ENCODE measurements at regions not wholly inside any gene's neighbourhood (a gene's known extent, or its start where the extent isn't known, plus 50 kb on each side); places are given as distances from the start of the nearest gene placed in this dataset.

GRCh38 chr18:68504441-68505177, 210.3 kb downstream of the TMX3 start:
- no peak for TF ChIP-seq CTCF (conservative IDR thresholded peaks at IDR 0.05; ENCODE audit: low read length)
- H3K4me3 ChIP-seq (ENCODE audit: low read length), result no peak overlapping the region

GRCh38 chr18:68500556-68500955, 214.4 kb downstream of the TMX3 start:
- no peak for TF ChIP-seq CTCF (conservative IDR thresholded peaks at IDR 0.05; ENCODE audit: low read length)
- no peak overlapping the region for H3K4me3 ChIP-seq (ENCODE audit: low read length)
- no peak for DNase-seq (ENCODE audit: low read depth)

More at GRCh38 chr18:68504441-68505177, 210.3 kb downstream of the TMX3 start:
- no peak for DNase-seq (ENCODE audit: low read depth)

- no peak for TF ChIP-seq CTCF (conservative IDR thresholded peaks at IDR 0.05; ENCODE audit: low read length)
- no peak for DNase-seq (ENCODE audit: low read depth)
- H3K4me3 ChIP-seq (ENCODE audit: low read length), result no peak overlapping the region
Observed at GRCh38 chr18:68499141-68499540, 215.8 kb downstream of the TMX3 start.

GRCh38 chr18:68498636-68499035, 216.3 kb downstream of the TMX3 start:
- no peak overlapping the region for H3K4me3 ChIP-seq (ENCODE audit: low read length)
- no peak for TF ChIP-seq CTCF (conservative IDR thresholded peaks at IDR 0.05; ENCODE audit: low read length)
- DNase-seq (ENCODE audit: low read depth), result no peak

GRCh38 chr18:68498185-68498584, 216.7 kb downstream of the TMX3 start:
- no peak overlapping the region for H3K4me3 ChIP-seq (ENCODE audit: low read length)
- TF ChIP-seq CTCF (conservative IDR thresholded peaks at IDR 0.05; ENCODE audit: low read length), result no peak
- DNase-seq (ENCODE audit: low read depth), result no peak

- TF ChIP-seq CTCF (conservative IDR thresholded peaks at IDR 0.05; ENCODE audit: low read length), result peak; percentile 30; the same call in 1 of the 2 replicates
- peak; percentile 96 for DNase-seq (ENCODE audit: low read depth)
- H3K4me3 ChIP-seq (ENCODE audit: low read length), result no peak overlapping the region
Observed at GRCh38 chr18:68494802-68495581, 219.9 kb downstream of the TMX3 start.
